A673 (cell line): ENCODE measurements at regions not wholly inside any gene's neighbourhood (a gene's known extent, or its start where the extent isn't known, plus 50 kb on each side); places are given as distances from the start of the nearest gene placed in this dataset.

Source experiments
- BruUV-seq: library from RNA; stranded (reverse); fragments of 400-500 nt; replicated peaks from 2 replicates; lab custom pipeline; 2021; lab: Mats Ljungman, UMichigan
- CTCF ChIA-PET: fragments of 300-600 bp; sonication (Branson Sonifier 250); formaldehyde crosslinking; loops from one replicate; lab custom pipeline; 2022; ENCODE audit warnings: antibody characterized with exemption; lab: Charles Lee
- POLR2A ChIA-PET: fragments of 300-600 bp; sonication (Branson Sonifier 250); formaldehyde crosslinking; loops from one replicate; lab custom pipeline; 2022; ENCODE audit warnings: antibody characterized with exemption; ENCODE audit not compliant: low non-redundant PET; lab: Charles Lee
- DNase-seq: peaks from one replicate; pipeline ENCODE4 v3.0.0-alpha.2; 2015; ENCODE audit warnings: low spot score
- H3K27ac ChIP-seq: fragments of 200-600 bp; sonication (generic); 2 replicates; pipeline ENCODE4 v1.5.1; 2016; ENCODE audit warnings: mixed run types, low read depth, mild to moderate bottlenecking, mixed read lengths, antibody characterized with exemption, low read length; ENCODE audit not compliant: poor library complexity, severe bottlenecking
- H3K27me3 ChIP-seq: fragments of 200-600 bp; sonication (generic); replicated peaks from 2 replicates; pipeline ENCODE4 v1.6.1; 2017; ENCODE audit warnings: mixed run types, low read depth, mild to moderate bottlenecking, mixed read lengths, antibody characterized with exemption, low read length; ENCODE audit not compliant: insufficient read depth, poor library complexity
- H3K36me3 ChIP-seq: fragments of 200-600 bp; sonication (generic); 2 replicates; pipeline ENCODE4 v1.6.1; 2016; ENCODE audit warnings: mixed run types, mild to moderate bottlenecking, mixed read lengths, antibody characterized with exemption, low read length; ENCODE audit not compliant: insufficient read depth, poor library complexity, severe bottlenecking
- H3K4me1 ChIP-seq: fragments of 200-600 bp; sonication (generic); 2 replicates; pipeline ENCODE4 v1.6.1; 2017; ENCODE audit warnings: mixed run types, mild to moderate bottlenecking, mixed read lengths, antibody characterized with exemption, low read length; ENCODE audit not compliant: insufficient read depth, poor library complexity, severe bottlenecking
- H3K4me3 ChIP-seq: fragments of 200-600 bp; sonication (generic); 2 replicates; pipeline ENCODE4 v1.5.1; 2016; ENCODE audit warnings: low read depth, mixed run types, mild to moderate bottlenecking, mixed read lengths, low read length; ENCODE audit not compliant: poor library complexity, severe bottlenecking
- H3K9me3 ChIP-seq: fragments of 200-600 bp; sonication (generic); 2 replicates; pipeline ENCODE4 v1.6.1; 2016; ENCODE audit warnings: mixed run types, low read depth, mild to moderate bottlenecking, mixed read lengths, antibody characterized with exemption, low read length; ENCODE audit not compliant: poor library complexity, severe bottlenecking
- CTCF ChIP-seq: fragments of 300-800, 200-600 bp; sonication (generic); conservative IDR thresholded peaks from 2 replicates; pipeline ENCODE4 v1.5.1; 2017; ENCODE audit warnings: low read depth, mild to moderate bottlenecking, antibody characterized with exemption, low read length, moderate library complexity, mixed read lengths
- EZH2 ChIP-seq: fragments of 200-600 bp; sonication (generic); IDR thresholded peaks from 2 replicates; pipeline ENCODE4 v1.6.1; 2017; ENCODE audit warnings: borderline replicate concordance, low read depth, mild to moderate bottlenecking, mixed read lengths, antibody characterized with exemption, low read length; ENCODE audit not compliant: poor library complexity, severe bottlenecking
- intact Hi-C: fragments of 100-400 bp; cut with micrococcal nuclease; formaldehyde crosslinking; loops from one replicate; pipeline ENCODE4 v1.10.0; 2022; ENCODE audit not compliant: unreplicated experiment

- Histone ChIP-seq H3K36me3 (no peaks in the 10 kb centered on the region), H3K9me3 (no peaks in the 10 kb centered on the region), H3K27me3 (no peaks in the 10 kb centered on the region), H3K27ac (no peak overlapping the region), H3K4me1 (no peaks in the 10 kb centered on the region), H3K4me3 (no peak overlapping the region)
- ChIA-PET CTCF (no interaction called here), POLR2A (no interaction called here)
- no peak for DNase-seq
- TF ChIP-seq EZH2 (no peak), CTCF (no peak)
- intact Hi-C loops: no loop called here
- BruUV-seq: no TSS peak
Measured at GRCh38 chr11:116420030-116420429, 352.8 kb downstream of the BUD13 start.

DNA sequence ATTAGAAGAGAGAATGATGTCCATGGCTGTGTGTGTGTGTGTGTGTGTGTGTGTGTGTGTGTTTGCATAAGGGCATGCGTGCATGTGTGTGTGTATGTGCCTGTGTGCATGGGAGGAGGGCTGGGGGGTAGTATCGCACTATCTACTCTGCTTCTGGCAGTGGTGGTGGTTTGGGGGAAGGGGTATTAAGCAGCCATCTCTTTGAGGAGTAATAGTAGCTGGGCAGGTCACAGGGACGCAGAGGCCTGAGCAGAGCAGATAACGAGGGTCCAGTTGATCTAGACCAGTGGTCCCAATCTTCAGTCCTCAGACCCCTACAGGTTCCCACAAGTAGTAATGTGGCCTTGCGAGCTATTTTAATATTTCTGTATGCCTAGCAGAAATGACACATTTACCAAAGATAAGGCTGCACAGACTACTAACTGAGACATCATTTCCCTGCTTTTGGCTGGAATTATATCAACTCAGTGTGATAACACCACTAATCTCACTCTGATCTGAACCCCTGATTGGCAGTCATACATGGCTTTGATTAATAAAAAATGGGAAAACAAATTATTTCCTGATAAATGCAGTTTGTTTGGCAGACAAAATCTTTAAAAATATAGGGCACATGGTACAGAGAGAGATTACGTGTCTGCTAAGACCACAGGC is 354.3 kb downstream of the BUD13 start:
- DNase-seq: no peak

GRCh38 chr11:116416852-116417251 is 355.9 kb downstream of the BUD13 start:
- Histone ChIP-seq H3K27ac (no peak overlapping the region), H3K27me3 (no peaks in the 10 kb centered on the region), H3K9me3 (no peaks in the 10 kb centered on the region), H3K4me3 (no peak overlapping the region), H3K4me1 (no peaks in the 10 kb centered on the region), H3K36me3 (no peaks in the 10 kb centered on the region)
- no TSS peak for BruUV-seq
- ChIA-PET CTCF (no interaction called here), POLR2A (no interaction called here)
- TF ChIP-seq CTCF (no peak), EZH2 (no peak)
- intact Hi-C loops: no loop called here
- no peak for DNase-seq

More for the DNA sequence above, 354.3 kb downstream of the BUD13 start:
- no peaks in the 10 kb centered on the region for H3K4me1 ChIP-seq
- TF ChIP-seq CTCF (no peak), EZH2 (no peak)
- H3K4me3 ChIP-seq: no peak overlapping the region
- H3K27ac ChIP-seq: no peak overlapping the region
- no peaks in the 10 kb centered on the region for H3K36me3 ChIP-seq
- ChIA-PET POLR2A (no interaction called here), CTCF (no interaction called here)
- no peaks in the 10 kb centered on the region for H3K27me3 ChIP-seq
- intact Hi-C loops: no loop called here
- BruUV-seq: no TSS peak
- H3K9me3 ChIP-seq: no peaks in the 10 kb centered on the region
